Colonic mucosa (tissue), 4 donors: ENCODE measurements at regions not wholly inside any gene's neighbourhood (a gene's known extent, or its start where the extent isn't known, plus 50 kb on each side); places are given as distances from the start of the nearest gene placed in this dataset.

Source experiments
- DNase-seq: peaks from one replicate; pipeline ENCODE4 v3.0.0-alpha.2; 2020
- H3K27ac ChIP-seq: fragments of 200-600 bp; one replicate; pipeline ENCODE4 v1.8.0; 2021
- H3K27me3 ChIP-seq: fragments of 200-600 bp; one replicate; pipeline ENCODE4 v1.8.0; 2021
- H3K36me3 ChIP-seq: fragments of 200-600 bp; one replicate; pipeline ENCODE4 v1.8.0; 2021
- H3K4me1 ChIP-seq: fragments of 200-600 bp; one replicate; pipeline ENCODE4 v1.8.0; 2021; ENCODE audit warnings: mild to moderate bottlenecking
- H3K4me3 ChIP-seq: fragments of 200-600 bp; one replicate; pipeline ENCODE4 v1.8.0; 2021
- H3K9ac ChIP-seq, 2 donors: one replicate each; pipeline ENCODE4 v1.7.0; 2013; ENCODE audit warnings: control low read depth in 2 of 2, low read depth in 2 of 2, low read length in 2 of 2
- H3K9me3 ChIP-seq: fragments of 200-600 bp; one replicate; pipeline ENCODE4 v1.8.0; 2021
- CTCF ChIP-seq: fragments of 200-600 bp; IDR thresholded peaks from one replicate; pipeline ENCODE4 v1.8.0; 2022; ENCODE audit warnings: antibody characterized with exemption, mild to moderate bottlenecking
- intact Hi-C: fragments of 100-400 bp; cut with DNase I; formaldehyde crosslinking; loops from one replicate; pipeline ENCODE4 v1.14.1; 2022
- donor health status: healthy.
- donor health status: DM: no; HTN: no; CAD: no.
- donor health status: DM: no; HTN: no; CAD: no.

GRCh38 chr5:135106610-135107471 is 72.8 kb upstream of the PITX1 start:
- no peaks in the 10 kb centered on the region for H3K4me1 ChIP-seq
- no peaks in the 10 kb centered on the region for H3K27me3 ChIP-seq
- intact Hi-C loops: no loop called here
- DNase-seq: peak; percentile 41
- TF ChIP-seq CTCF: no peak
- H3K36me3 ChIP-seq: no peaks in the 10 kb centered on the region
- H3K9ac ChIP-seq: peak overlapping the region in 1 of 2 donors; percentile 19
- no peak overlapping the region for H3K4me3 ChIP-seq
- no peaks in the 10 kb centered on the region for H3K9me3 ChIP-seq
- H3K27ac ChIP-seq: no peak overlapping the region

- H3K4me1 ChIP-seq: no peaks in the 10 kb centered on the region
- H3K4me3 ChIP-seq: no peak overlapping the region
- intact Hi-C loops: no loop called here
- H3K9ac ChIP-seq: no peak overlapping the region
- no peaks in the 10 kb centered on the region for H3K27me3 ChIP-seq
- TF ChIP-seq CTCF: no peak
- DNase-seq: no peak
- no peak overlapping the region for H3K27ac ChIP-seq
- no peaks in the 10 kb centered on the region for H3K9me3 ChIP-seq
- no peaks in the 10 kb centered on the region for H3K36me3 ChIP-seq
Measured at GRCh38 chr5:135106136-135106535, 72.1 kb upstream of the PITX1 start.

- intact Hi-C loops: no loop called here
- no peaks in the 10 kb centered on the region for H3K36me3 ChIP-seq
- no peaks in the 10 kb centered on the region for H3K27me3 ChIP-seq
- H3K27ac ChIP-seq: no peak overlapping the region
- H3K9ac ChIP-seq: no peak overlapping the region
- DNase-seq: no peak
- H3K9me3 ChIP-seq: no peaks in the 10 kb centered on the region
- H3K4me3 ChIP-seq: no peak overlapping the region
- H3K4me1 ChIP-seq: no peaks in the 10 kb centered on the region
- TF ChIP-seq CTCF: no peak
Measured at GRCh38 chr5:135105105-135105484, 71.1 kb upstream of the PITX1 start.

GRCh38 chr5:135103575-135103853 is 69.5 kb upstream of the PITX1 start:
- Histone ChIP-seq H3K9me3 (no peaks in the 10 kb centered on the region), H3K36me3 (no peaks in the 10 kb centered on the region), H3K27me3 (no peaks in the 10 kb centered on the region), H3K27ac (no peak overlapping the region), H3K4me1 (no peaks in the 10 kb centered on the region), H3K9ac (no peak overlapping the region), H3K4me3 (no peak overlapping the region)
- intact Hi-C loops: no loop called here
- DNase-seq: no peak
- TF ChIP-seq CTCF: no peak

GRCh38 chr5:135102716-135103574 is 68.9 kb upstream of the PITX1 start:
- Histone ChIP-seq H3K4me1 (no peaks in the 10 kb centered on the region), H3K36me3 (no peaks in the 10 kb centered on the region), H3K27me3 (no peaks in the 10 kb centered on the region), H3K9me3 (no peaks in the 10 kb centered on the region), H3K27ac (no peak overlapping the region), H3K9ac (no peak overlapping the region), H3K4me3 (no peak overlapping the region)
- intact Hi-C loops: no loop called here
- no peak for DNase-seq
- no peak for TF ChIP-seq CTCF
